Neural progenitor cell (in vitro differentiated cells): ENCODE measurements at regions not wholly inside any gene's neighbourhood (a gene's known extent, or its start where the extent isn't known, plus 50 kb on each side); places are given as distances from the start of the nearest gene placed in this dataset.
"Not testable (repeated sequence)": the region's sequence is repeated elsewhere in the genome, so short reads cannot be mapped to it uniquely, and the experiment has no call there.

Source experiments
- CTCF ChIP-seq: fragments of 200-600 bp; sonication (generic); IDR thresholded peaks from 2 replicates; pipeline ENCODE4 v1.5.1; 2017; ENCODE audit warnings: antibody characterized with exemption, mild to moderate bottlenecking
- EZH2 ChIP-seq: fragments of 200-600 bp; sonication (generic); IDR thresholded peaks from 2 replicates; pipeline ENCODE4 v1.6.1; 2017; ENCODE audit warnings: antibody characterized with exemption, mild to moderate bottlenecking, moderate library complexity

- not testable (repeated sequence) for TF ChIP-seq CTCF, EZH2
These were observed 50.5 kb upstream of the ROPN1B start for GRCh38 chr3:125918451-125918850.
